ENCODE measurements at regions not wholly inside any gene's neighbourhood (a gene's known extent, or its start where the extent isn't known, plus 50 kb on each side); places are given as distances from the start of the nearest gene placed in this dataset.
"Not testable (repeated sequence)": the region's sequence is repeated elsewhere in the genome, so short reads cannot be mapped to it uniquely, and the experiment has no call there.

- DNase-seq = no peak
Observed at GRCh38 chr12:11980115-11980514, 90.6 kb upstream of the BCL2L14 start.

GRCh38 chr12:11981121-11981733 lies 89.5 kb upstream of the BCL2L14 start:
- no peak for DNase-seq

GRCh38 chr12:11984417-11984816 lies 86.3 kb upstream of the BCL2L14 start:
- DNase-seq = no peak

GRCh38 chr12:11986165-11986564 lies 84.6 kb upstream of the BCL2L14 start:
- DNase-seq = no peak

- DNase-seq = no peak
Observed at GRCh38 chr12:11987901-11988300, 82.8 kb upstream of the BCL2L14 start.

GRCh38 chr12:11991604-11992003 lies 79.1 kb upstream of the BCL2L14 start:
- no peak for DNase-seq

GRCh38 chr12:11992515-11992914 lies 78.2 kb upstream of the BCL2L14 start:
- DNase-seq = no peak

GRCh38 chr12:11998307-11998943 lies 72.3 kb upstream of the BCL2L14 start:
- DNase-seq = not testable (repeated sequence)

GRCh38 chr12:11998944-11999315 lies 71.8 kb upstream of the BCL2L14 start:
- DNase-seq = no peak

- DNase-seq = no peak
Observed at GRCh38 chr12:12003609-12004008, 67.1 kb upstream of the BCL2L14 start.

GRCh38 chr12:12004524-12004923 lies 66.2 kb upstream of the BCL2L14 start:
- DNase-seq = no peak

GRCh38 chr12:12007001-12007712 lies 63.6 kb upstream of the BCL2L14 start:
- DNase-seq = no peak

- DNase-seq = no peak
Observed at GRCh38 chr12:12007713-12008231, 63.0 kb upstream of the BCL2L14 start.

GRCh38 chr12:12008232-12008850 lies 62.4 kb upstream of the BCL2L14 start:
- DNase-seq = no peak

GRCh38 chr12:12008931-12009611 lies 61.7 kb upstream of the BCL2L14 start:
- DNase-seq = peak; percentile 87

- DNase-seq = not testable (repeated sequence)
Observed at GRCh38 chr12:12009749-12010276, 60.9 kb upstream of the BCL2L14 start.

- DNase-seq = no peak
Observed at GRCh38 chr12:12010277-12011039, 60.3 kb upstream of the BCL2L14 start.

GRCh38 chr12:12011880-12012260 lies 58.9 kb upstream of the BCL2L14 start:
- DNase-seq = no peak

GRCh38 chr12:12015073-12015685 lies 55.6 kb upstream of the BCL2L14 start:
- no peak for DNase-seq

- no peak for DNase-seq
Observed at GRCh38 chr12:12016284-12017100, 54.2 kb upstream of the BCL2L14 start.
